Activated naive CD8-positive, alpha-beta T cell treated with anti-CD3 and anti-CD28 coated beads for 36 hours (primary cell): ENCODE measurements at regions not wholly inside any gene's neighbourhood (a gene's known extent, or its start where the extent isn't known, plus 50 kb on each side); places are given as distances from the start of the nearest gene placed in this dataset.
"Not testable (repeated sequence)": the region's sequence is repeated elsewhere in the genome, so short reads cannot be mapped to it uniquely, and the experiment has no call there.

Source experiments
- DNase-seq: peaks from one replicate; pipeline ENCODE4 v3.0.0; 2021
- H3K27ac Mint-ChIP-seq: one replicate; pipeline ENCODE4 v1.8.0; 2022; ENCODE audit warnings: mild to moderate bottlenecking, moderate library complexity, mixed read lengths
- H3K27me3 Mint-ChIP-seq: one replicate; pipeline ENCODE4 v1.8.0; 2022; ENCODE audit warnings: mild to moderate bottlenecking, mixed read lengths
- H3K36me3 Mint-ChIP-seq: one replicate; pipeline ENCODE4 v1.8.0; 2021; ENCODE audit warnings: mild to moderate bottlenecking, mixed read lengths
- H3K4me1 Mint-ChIP-seq: one replicate; pipeline ENCODE4 v1.8.0; 2021; ENCODE audit warnings: mixed read lengths
- H3K4me3 Mint-ChIP-seq: one replicate; pipeline ENCODE4 v1.8.0; 2022; ENCODE audit warnings: mild to moderate bottlenecking, moderate library complexity, mixed read lengths
- H3K9me3 Mint-ChIP-seq: one replicate; pipeline ENCODE4 v1.8.0; 2022; ENCODE audit warnings: mixed read lengths

- H3K27me3 Mint-ChIP-seq = no peaks in the 10 kb centered on the region
- peaks cover 3% of the 10 kb centered on the region for H3K4me1 Mint-ChIP-seq
- no peak overlapping the region for H3K4me3 Mint-ChIP-seq
- H3K27ac Mint-ChIP-seq = no peak overlapping the region
- H3K36me3 Mint-ChIP-seq = peaks cover 31% of the 10 kb centered on the region
- DNase-seq = no peak
- no peaks in the 10 kb centered on the region for H3K9me3 Mint-ChIP-seq
Observed at GRCh38 chr21:28877318-28877884, 115.3 kb downstream of the LTN1 start.

DNA sequence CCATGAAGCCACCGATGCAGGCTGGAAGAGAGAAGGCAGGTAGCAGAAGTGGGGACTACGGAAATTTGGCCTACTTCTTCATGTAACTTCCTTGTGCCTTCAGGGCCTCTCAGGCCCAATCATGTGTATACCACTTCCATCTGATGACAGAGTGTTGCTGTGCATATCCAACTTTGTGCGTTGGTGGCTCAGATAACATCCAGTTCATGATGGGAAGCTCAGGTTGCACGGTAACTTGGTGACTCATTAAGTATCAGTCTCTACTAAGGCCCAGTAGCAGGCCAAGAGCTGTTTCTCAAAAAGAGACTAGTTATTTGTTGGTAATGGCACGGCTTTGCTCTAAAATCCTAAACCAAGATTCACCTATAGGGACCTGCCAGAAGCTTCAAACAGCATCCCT lies 117.6 kb downstream of the LTN1 start:
- Mint-ChIP-seq H3K36me3 (peaks cover 29% of the 10 kb centered on the region), H3K4me3 (no peak overlapping the region)

GRCh38 chr21:28872218-28872617 lies 120.5 kb downstream of the LTN1 start:
- Mint-ChIP-seq H3K4me3 (no peak overlapping the region), H3K9me3 (no peaks in the 10 kb centered on the region), H3K4me1 (peaks cover under 1% of the 10 kb centered on the region)

More for the DNA sequence above, 117.6 kb downstream of the LTN1 start:
- no peak for DNase-seq
- no peaks in the 10 kb centered on the region for H3K27me3 Mint-ChIP-seq
- H3K4me1 Mint-ChIP-seq = peaks cover 3% of the 10 kb centered on the region
- no peak overlapping the region for H3K27ac Mint-ChIP-seq
- no peaks in the 10 kb centered on the region for H3K9me3 Mint-ChIP-seq

GRCh38 chr21:28871388-28872010 lies 121.2 kb downstream of the LTN1 start:
- no peak for DNase-seq
- peaks cover 31% of the 10 kb centered on the region for H3K36me3 Mint-ChIP-seq
- no peaks in the 10 kb centered on the region for H3K4me1 Mint-ChIP-seq
- H3K27me3 Mint-ChIP-seq = no peaks in the 10 kb centered on the region
- no peaks in the 10 kb centered on the region for H3K9me3 Mint-ChIP-seq
- H3K27ac Mint-ChIP-seq = no peak overlapping the region
- H3K4me3 Mint-ChIP-seq = no peak overlapping the region

More at GRCh38 chr21:28872218-28872617, 120.5 kb downstream of the LTN1 start:
- H3K27ac Mint-ChIP-seq = no peak overlapping the region
- peaks cover 31% of the 10 kb centered on the region for H3K36me3 Mint-ChIP-seq
- H3K27me3 Mint-ChIP-seq = no peaks in the 10 kb centered on the region
- DNase-seq = no peak

- no peaks in the 10 kb centered on the region for H3K9me3 Mint-ChIP-seq
- H3K4me1 Mint-ChIP-seq = no peaks in the 10 kb centered on the region
- peaks cover 18% of the 10 kb centered on the region for H3K36me3 Mint-ChIP-seq
- H3K4me3 Mint-ChIP-seq = no peak overlapping the region
- H3K27me3 Mint-ChIP-seq = no peaks in the 10 kb centered on the region
- no peak for DNase-seq
- no peak overlapping the region for H3K27ac Mint-ChIP-seq
Observed at GRCh38 chr21:28867401-28867800, 125.3 kb downstream of the LTN1 start.

DNA sequence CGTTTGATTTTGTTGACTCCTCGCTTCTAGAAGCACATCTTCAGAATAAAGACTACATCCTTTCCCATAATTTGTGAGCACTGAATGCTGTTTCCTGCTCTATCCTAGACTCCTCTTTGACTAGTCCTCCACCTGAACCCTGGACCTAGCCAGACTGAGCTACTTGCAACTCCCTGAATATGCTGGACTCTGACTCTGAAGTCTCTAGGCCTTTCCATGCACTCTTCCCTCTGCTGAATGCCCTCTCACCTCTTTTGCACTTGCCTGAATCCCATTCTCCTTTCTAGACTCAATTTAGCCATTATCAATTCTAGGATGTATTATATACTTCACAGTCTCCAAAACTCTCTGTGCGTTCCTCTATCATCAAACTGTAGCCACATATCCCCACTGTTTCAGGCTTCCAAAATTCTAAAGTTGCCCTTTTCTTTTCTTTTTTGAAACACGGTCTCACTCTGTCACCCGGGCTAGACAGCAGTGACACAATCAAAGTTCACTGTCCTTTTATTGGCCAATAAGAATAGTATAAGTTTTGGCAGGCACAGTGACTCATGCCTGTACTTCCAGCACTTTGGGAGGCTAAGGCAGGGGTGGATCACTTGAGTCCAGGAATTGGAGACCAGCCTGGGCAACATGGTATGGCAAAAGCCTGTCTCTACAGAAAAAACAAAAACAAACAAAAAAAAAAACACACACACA lies 127.0 kb downstream of the LTN1 start:
- Mint-ChIP-seq H3K27ac (no peak overlapping the region), H3K4me1 (no peaks in the 10 kb centered on the region), H3K4me3 (no peak overlapping the region), H3K36me3 (peaks cover 17% of the 10 kb centered on the region), H3K9me3 (no peaks in the 10 kb centered on the region), H3K27me3 (no peaks in the 10 kb centered on the region)
- DNase-seq = no peak

- DNase-seq = no peak
- Mint-ChIP-seq H3K27me3 (no peaks in the 10 kb centered on the region), H3K9me3 (no peaks in the 10 kb centered on the region), H3K4me1 (peaks cover 1% of the 10 kb centered on the region), H3K36me3 (peaks cover 17% of the 10 kb centered on the region), H3K4me3 (no peak overlapping the region), H3K27ac (no peak overlapping the region)
Observed at GRCh38 chr21:28858424-28858823, 134.3 kb downstream of the LTN1 start.

GRCh38 chr21:28857752-28858151 lies 134.9 kb downstream of the LTN1 start:
- Mint-ChIP-seq H3K27ac (no peak overlapping the region), H3K4me3 (no peak overlapping the region), H3K4me1 (peaks cover 1% of the 10 kb centered on the region), H3K27me3 (no peaks in the 10 kb centered on the region), H3K36me3 (peaks cover 18% of the 10 kb centered on the region), H3K9me3 (no peaks in the 10 kb centered on the region)
- DNase-seq = no peak

GRCh38 chr21:28856588-28857250 lies 136.0 kb downstream of the LTN1 start:
- Mint-ChIP-seq H3K4me1 (peaks cover 1% of the 10 kb centered on the region), H3K27ac (no peak overlapping the region), H3K4me3 (no peak overlapping the region), H3K9me3 (no peaks in the 10 kb centered on the region), H3K27me3 (no peaks in the 10 kb centered on the region), H3K36me3 (peaks cover 16% of the 10 kb centered on the region)
- no peak for DNase-seq

DNA sequence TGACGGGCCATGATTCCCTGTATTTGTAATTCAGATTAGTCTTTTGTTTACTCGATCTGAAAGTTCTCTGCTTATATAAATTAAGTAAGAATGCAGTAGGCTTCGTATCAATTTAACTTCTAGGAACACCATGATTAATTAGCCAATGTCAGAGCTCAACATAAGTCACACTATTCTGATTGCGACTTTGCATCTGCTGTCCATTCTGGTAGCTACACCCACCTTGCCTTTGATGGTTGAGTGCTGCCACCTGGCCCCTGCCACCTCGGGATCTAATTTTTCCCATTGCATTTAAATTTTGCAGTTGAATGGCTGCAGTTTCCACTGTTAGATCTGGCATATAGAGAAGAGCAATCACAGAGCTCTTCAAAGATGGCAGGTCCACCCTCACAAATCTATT lies 140.0 kb downstream of the LTN1 start:
- H3K27ac Mint-ChIP-seq = no peak overlapping the region

GRCh38 chr21:28851645-28852044 lies 141.0 kb downstream of the LTN1 start:
- no peaks in the 10 kb centered on the region for H3K27me3 Mint-ChIP-seq
- DNase-seq = no peak
- peaks cover 16% of the 10 kb centered on the region for H3K36me3 Mint-ChIP-seq
- no peak overlapping the region for H3K27ac Mint-ChIP-seq
- H3K9me3 Mint-ChIP-seq = no peaks in the 10 kb centered on the region
- no peak overlapping the region for H3K4me3 Mint-ChIP-seq
- peaks cover 3% of the 10 kb centered on the region for H3K4me1 Mint-ChIP-seq

More for the DNA sequence above, 140.0 kb downstream of the LTN1 start:
- Mint-ChIP-seq H3K27me3 (no peaks in the 10 kb centered on the region), H3K9me3 (no peaks in the 10 kb centered on the region), H3K4me3 (no peak overlapping the region), H3K36me3 (peaks cover 15% of the 10 kb centered on the region), H3K4me1 (peaks cover 3% of the 10 kb centered on the region)
- DNase-seq = no peak

- Mint-ChIP-seq H3K36me3 (peaks cover 13% of the 10 kb centered on the region), H3K4me1 (peaks cover 34% of the 10 kb centered on the region)
- H3K9me3 Mint-ChIP-seq, DNase-seq, H3K27ac Mint-ChIP-seq, H3K27me3 Mint-ChIP-seq, H3K4me3 Mint-ChIP-seq: not testable (repeated sequence)
Observed at GRCh38 chr21:28839237-28839636, 153.4 kb downstream of the LTN1 start.

GRCh38 chr21:28837426-28837825 lies 155.3 kb downstream of the LTN1 start:
- not testable (repeated sequence) for DNase-seq, H3K27me3 Mint-ChIP-seq, H3K9me3 Mint-ChIP-seq
- Mint-ChIP-seq H3K36me3 (peaks cover 13% of the 10 kb centered on the region), H3K27ac (peak overlapping the region; percentile 89), H3K4me3 (peak overlapping the region; percentile 0), H3K4me1 (peaks cover 50% of the 10 kb centered on the region)

DNA sequence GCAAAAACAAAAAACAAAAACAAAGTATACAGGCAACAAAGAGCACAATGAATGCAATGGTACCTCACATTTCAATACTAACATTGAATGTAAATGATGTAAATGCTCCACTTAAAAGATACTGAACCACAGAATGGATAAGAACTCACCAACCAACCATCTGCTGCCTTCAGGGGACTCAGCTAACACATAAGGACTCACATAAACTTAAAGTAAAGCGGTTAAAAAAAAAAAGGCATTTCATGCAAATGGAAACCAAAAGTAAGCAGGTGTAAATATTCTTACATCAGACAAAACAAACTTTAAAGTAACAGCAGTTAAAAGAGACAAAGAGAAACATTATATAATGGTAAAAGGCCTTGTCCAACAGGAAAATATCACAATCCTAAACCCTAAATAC lies 156.1 kb downstream of the LTN1 start:
- H3K27ac Mint-ChIP-seq = peak overlapping the region; percentile 87
- not testable (repeated sequence) for H3K9me3 Mint-ChIP-seq, H3K27me3 Mint-ChIP-seq, DNase-seq
- peaks cover 13% of the 10 kb centered on the region for H3K36me3 Mint-ChIP-seq
- H3K4me3 Mint-ChIP-seq = peak overlapping the region; percentile 51
- H3K4me1 Mint-ChIP-seq = peaks cover 56% of the 10 kb centered on the region
